H9 (cell line): ENCODE measurements at regions not wholly inside any gene's neighbourhood (a gene's known extent, or its start where the extent isn't known, plus 50 kb on each side); places are given as distances from the start of the nearest gene placed in this dataset.

Experiments used
- DNase-seq: peaks from one replicate; pipeline ENCODE4 v3.0.0-alpha.2; 2017
- H2AFZ ChIP-seq: one replicate; pipeline ENCODE4 v1.6.1; 2013; ENCODE audit warnings: mild to moderate bottlenecking, low read length, control low read depth, moderate library complexity
- H2AK5ac ChIP-seq: 2 replicates; pipeline ENCODE4 v1.6.1; 2013; ENCODE audit warnings: low read length, control low read depth, mixed read lengths; ENCODE audit not compliant: insufficient read length
- H2BK120ac ChIP-seq: one replicate; pipeline ENCODE4 v1.6.1; 2013; ENCODE audit warnings: low read depth, mild to moderate bottlenecking, low read length, control low read depth, inconsistent platforms; ENCODE audit not compliant: poor library complexity, severe bottlenecking
- H2BK12ac ChIP-seq: 2 replicates; pipeline ENCODE4 v1.6.1; 2013; ENCODE audit warnings: low read length, control low read depth, mixed read lengths, low read depth; ENCODE audit not compliant: insufficient read length
- H2BK15ac ChIP-seq: 2 replicates; pipeline ENCODE4 v1.6.1; 2013; ENCODE audit warnings: low read depth, low read length, control low read depth
- H2BK20ac ChIP-seq: one replicate; pipeline ENCODE4 v1.6.1; 2013; ENCODE audit warnings: low read depth, mild to moderate bottlenecking, low read length, control low read depth, inconsistent platforms; ENCODE audit not compliant: poor library complexity, severe bottlenecking
- H2BK5ac ChIP-seq: 2 replicates; pipeline ENCODE4 v1.6.1; 2013; ENCODE audit warnings: low read length, control low read depth, mixed read lengths; ENCODE audit not compliant: insufficient read length
- H3K14ac ChIP-seq: 2 replicates; pipeline ENCODE4 v1.6.1; 2013; ENCODE audit warnings: low read length, control low read depth; ENCODE audit not compliant: insufficient read depth
- H3K18ac ChIP-seq: 2 replicates; pipeline ENCODE4 v1.6.1; 2013; ENCODE audit warnings: low read depth, mild to moderate bottlenecking, mixed read lengths, low read length, control low read depth; ENCODE audit not compliant: insufficient read length
- H3K23ac ChIP-seq: 2 replicates; pipeline ENCODE4 v1.6.1; 2013; ENCODE audit warnings: low read length, control low read depth, mixed read lengths, low read depth; ENCODE audit not compliant: insufficient read length
- H3K23me2 ChIP-seq: 2 replicates; pipeline ENCODE4 v1.6.1; 2013; ENCODE audit warnings: low read depth, mild to moderate bottlenecking, mixed read lengths, low read length, control low read depth; ENCODE audit not compliant: insufficient read length, poor library complexity, severe bottlenecking
- H3K27ac ChIP-seq: 2 replicates; pipeline ENCODE4 v1.5.1; 2013; ENCODE audit warnings: low read length, control low read depth, mixed read lengths, low read depth; ENCODE audit not compliant: insufficient read length
- H3K27me3 ChIP-seq: 2 replicates; pipeline ENCODE4 v1.6.1; 2013; ENCODE audit warnings: low read length, control low read depth, inconsistent platforms; ENCODE audit not compliant: insufficient read depth
- H3K4ac ChIP-seq: 2 replicates; pipeline ENCODE4 v1.6.1; 2013; ENCODE audit warnings: low read depth, mild to moderate bottlenecking, control low read depth, inconsistent platforms, low read length, moderate library complexity
- H3K4me1 ChIP-seq: 2 replicates; pipeline ENCODE4 v1.6.1; 2013; ENCODE audit warnings: low read length, control low read depth, inconsistent platforms; ENCODE audit not compliant: insufficient read depth
- H3K4me2 ChIP-seq: 2 replicates; pipeline ENCODE4 v1.6.1; 2013; ENCODE audit warnings: low read length, control low read depth, mixed read lengths; ENCODE audit not compliant: insufficient read length, insufficient read depth
- H3K56ac ChIP-seq: 2 replicates; pipeline ENCODE4 v1.6.1; 2013; ENCODE audit warnings: low read depth, mild to moderate bottlenecking, mixed read lengths, low read length, control low read depth; ENCODE audit not compliant: insufficient read length
- H3K79me1 ChIP-seq: 2 replicates; pipeline ENCODE4 v1.6.1; 2013; ENCODE audit warnings: low read depth, mild to moderate bottlenecking, moderate library complexity, low read length, control low read depth, inconsistent platforms; ENCODE audit not compliant: insufficient read depth, poor library complexity, severe bottlenecking
- H3K79me2 ChIP-seq: 2 replicates; pipeline ENCODE4 v1.6.1; 2013; ENCODE audit warnings: low read length, control low read depth, inconsistent platforms; ENCODE audit not compliant: insufficient read depth
- H3K9ac ChIP-seq: 2 replicates; pipeline ENCODE4 v1.6.1; 2013; ENCODE audit warnings: low read length, control low read depth, mixed read lengths; ENCODE audit not compliant: insufficient read length; ENCODE audit errors: extremely low read depth
- H3K9me3 ChIP-seq: one replicate; pipeline ENCODE4 v1.6.1; 2013; ENCODE audit warnings: low read depth, low read length, inconsistent platforms; ENCODE audit not compliant: control insufficient read depth
- H3T11ph ChIP-seq: one replicate; pipeline ENCODE4 v1.6.1; 2013; ENCODE audit warnings: mild to moderate bottlenecking, low read length, control low read depth, inconsistent platforms
- H4K20me1 ChIP-seq: one replicate; pipeline ENCODE4 v1.6.1; 2013; ENCODE audit not compliant: control insufficient read depth, insufficient read length, insufficient read depth
- H4K5ac ChIP-seq: 2 replicates; pipeline ENCODE4 v1.6.1; 2013; ENCODE audit warnings: low read depth, mild to moderate bottlenecking, mixed read lengths, low read length, control low read depth; ENCODE audit not compliant: insufficient read length
- H4K8ac ChIP-seq: replicated peaks from 2 replicates; pipeline ENCODE4 v1.6.1; 2013; ENCODE audit warnings: low read length, control low read depth, mixed read lengths, low read depth; ENCODE audit not compliant: insufficient read length
- H4K91ac ChIP-seq: 2 replicates; pipeline ENCODE4 v1.6.1; 2013; ENCODE audit warnings: low read depth, mild to moderate bottlenecking, moderate library complexity, mixed read lengths, low read length, control low read depth; ENCODE audit not compliant: insufficient read length
- H3K27ac Mint-ChIP-seq, 3 experiments: 2 replicates in 2 of 3; 3 replicates in 1 of 3; pipeline ENCODE4 v1.8.0; 2020 to 2021; ENCODE audit warnings: mixed read lengths in 3 of 3, mild to moderate bottlenecking in 1 of 3, moderate library complexity in 1 of 3
- H3K27me3 Mint-ChIP-seq: 2 replicates; pipeline ENCODE4 v1.8.0; 2021; ENCODE audit warnings: low read depth, mild to moderate bottlenecking, moderate library complexity, mixed read lengths
- H3K36me3 Mint-ChIP-seq, 3 experiments: 2 replicates in 2 of 3; 3 replicates in 1 of 3; pipeline ENCODE4 v1.8.0; 2020 to 2021; ENCODE audit warnings: low read depth in 3 of 3, mixed read lengths in 3 of 3; ENCODE audit not compliant: insufficient read depth in 1 of 3
- H3K4me1 Mint-ChIP-seq, 2 experiments: 2 replicates each; pipeline ENCODE4 v1.8.0; 2020; ENCODE audit warnings: mixed read lengths in 2 of 2
- H3K4me3 Mint-ChIP-seq, 2 experiments: 2 replicates in 1 of 2; 3 replicates in 1 of 2; pipeline ENCODE4 v1.8.0; 2020 to 2021; ENCODE audit warnings: mild to moderate bottlenecking in 2 of 2, mixed read lengths in 2 of 2, moderate library complexity in 1 of 2
- H3K9me3 Mint-ChIP-seq, 2 experiments: 2 replicates in 1 of 2; 3 replicates in 1 of 2; pipeline ENCODE4 v1.8.0; 2020; ENCODE audit warnings: mild to moderate bottlenecking in 2 of 2, mixed read lengths in 2 of 2, moderate library complexity in 1 of 2
- CTCF ChIP-seq: fragments of 200-600 bp; sonication (generic); conservative IDR thresholded peaks from 3 replicates; pipeline ENCODE4 v1.8.0; 2021; ENCODE audit warnings: antibody characterized with exemption, mild to moderate bottlenecking
- WGBS: extraction: QIAGEN DNeasy Blood & Tissue Kit; methylation state at CpG from one replicate; pipeline ENCODE4 v1.1.7; 2013; ENCODE audit warnings: missing lambda C conversion rate, low lambda C conversion rate, mixed read lengths; ENCODE audit not compliant: insufficient read length; ENCODE audit errors: extremely low coverage; 5-methylcytosine and 5-hydroxymethylcytosine counted together

DNA sequence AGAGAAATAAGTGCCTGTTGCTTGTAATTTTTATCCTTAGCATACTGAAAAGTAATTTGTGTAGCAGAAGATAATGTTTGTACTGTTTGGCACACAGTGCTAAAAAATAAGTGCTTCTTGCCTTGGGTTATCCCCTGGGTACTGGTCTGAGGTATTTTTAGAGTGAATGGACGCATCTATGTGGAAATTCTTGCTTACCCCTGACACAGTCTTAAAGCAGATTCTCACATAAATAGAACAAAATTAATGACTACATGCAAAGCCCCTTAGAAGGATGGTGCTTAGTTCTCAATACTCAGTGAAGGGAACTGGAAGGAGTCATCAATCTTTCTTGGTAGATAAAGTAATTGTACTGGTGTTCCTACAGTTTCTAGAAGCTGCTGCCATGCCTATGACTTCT lies 548.6 kb downstream of the ARL4A start:
- H3K27me3 ChIP-seq = no peaks in the 10 kb centered on the region

More for the DNA sequence above, 548.6 kb downstream of the ARL4A start:
- Mint-ChIP-seq H3K9me3 (no peaks in the 10 kb centered on the region), H3K4me1 (peaks cover 3% of the 10 kb centered on the region in 2 experiments; a peak in 2 of 4 replicates), H3K27me3 (no peaks in the 10 kb centered on the region), H3K27ac (no peak overlapping the region), H3K36me3 (no peaks in the 10 kb centered on the region), H3K4me3 (no peak overlapping the region)
- H3T11ph ChIP-seq = no peak overlapping the region
- H3K4me1 ChIP-seq = no peaks in the 10 kb centered on the region; the same call in 1 of the 2 replicates
- no peak overlapping the region for H3K4me2 ChIP-seq
- H2BK5ac ChIP-seq = no peak overlapping the region
- H4K91ac ChIP-seq = no peak overlapping the region
- H3K23me2 ChIP-seq = no peaks in the 10 kb centered on the region
- H2BK120ac ChIP-seq = no peak overlapping the region
- no peak overlapping the region for H3K27ac ChIP-seq
- H4K8ac ChIP-seq = no peak overlapping the region
- DNase-seq = no peak
- no peak overlapping the region for H3K56ac ChIP-seq
- no peak overlapping the region for H2AFZ ChIP-seq
- no peak overlapping the region for H3K18ac ChIP-seq
- H2AK5ac ChIP-seq = no peak overlapping the region
- no peak for TF ChIP-seq CTCF
- H3K9me3 ChIP-seq = no peaks in the 10 kb centered on the region
- no peak overlapping the region for H2BK15ac ChIP-seq
- H4K5ac ChIP-seq = no peak overlapping the region
- no peak overlapping the region for H3K14ac ChIP-seq
- WGBS = no CpG with 5 or more reads among the region's 1 CpG
- H3K23ac ChIP-seq = no peak overlapping the region
- H2BK12ac ChIP-seq = no peak overlapping the region
- H4K20me1 ChIP-seq = no peaks in the 10 kb centered on the region
- no peak overlapping the region for H3K9ac ChIP-seq
- no peaks in the 10 kb centered on the region for H3K79me1 ChIP-seq
- H3K4ac ChIP-seq = no peak overlapping the region
- no peak overlapping the region for H2BK20ac ChIP-seq
- no peaks in the 10 kb centered on the region for H3K79me2 ChIP-seq
